Natural killer cell (primary cell): ENCODE measurements at regions not wholly inside any gene's neighbourhood (a gene's known extent, or its start where the extent isn't known, plus 50 kb on each side); places are given as distances from the start of the nearest gene placed in this dataset.
A peak's percentile ranks its signal among the peaks of the same experiment; 100 is the strongest.
"Not testable (repeated sequence)": the region's sequence is repeated elsewhere in the genome, so short reads cannot be mapped to it uniquely, and the experiment has no call there.

Experiments
- ATAC-seq, 3 donors: fragments of 150-1000 bp in 2 of 3; fragments of 200-7000 bp in 1 of 3; cut with Tn5 transposase; 1 replicate in 1 of 3; 2 replicates in 2 of 3; pipeline ENCODE4 v1.10.0; 2021; ENCODE audit warnings: mild to moderate bottlenecking in 2 of 3, moderate library complexity in 2 of 3
- DNase-seq, 2 donors: peaks; one replicate each; pipeline versions ENCODE4 v3.0.0 to v3.0.0-alpha.2; 2013 to 2021; ENCODE audit warnings: mixed read lengths in 1 of 2
- H3K27ac ChIP-seq: one replicate; pipeline ENCODE4 v1.5.1; 2013; ENCODE audit warnings: mild to moderate bottlenecking, low read length
- H3K27me3 ChIP-seq: one replicate; pipeline ENCODE4 v1.6.1; 2013; ENCODE audit warnings: low read length; ENCODE audit not compliant: control insufficient read depth, insufficient read depth
- H3K36me3 ChIP-seq: one replicate; pipeline ENCODE4 v1.6.1; 2013; ENCODE audit warnings: low read length; ENCODE audit not compliant: control insufficient read depth, insufficient read depth
- H3K4me1 ChIP-seq: one replicate; pipeline ENCODE4 v1.6.1; 2013; ENCODE audit warnings: low read length; ENCODE audit not compliant: control insufficient read depth, insufficient read depth
- H3K4me3 ChIP-seq: one replicate; pipeline ENCODE4 v1.5.1; 2013; ENCODE audit warnings: low read length
- H3K9me3 ChIP-seq: one replicate; pipeline ENCODE4 v1.6.1; 2013; ENCODE audit warnings: low read length; ENCODE audit not compliant: control insufficient read depth, insufficient read depth
- H3K27ac Mint-ChIP-seq, 2 donors: one replicate each; pipeline ENCODE4 v1.8.0; 2022; ENCODE audit warnings: mild to moderate bottlenecking in 2 of 2, mixed read lengths in 2 of 2, moderate library complexity in 1 of 2
- H3K27me3 Mint-ChIP-seq, 2 donors: one replicate each; pipeline ENCODE4 v1.8.0; 2022; ENCODE audit warnings: low read depth in 2 of 2, mixed read lengths in 2 of 2
- H3K36me3 Mint-ChIP-seq: one replicate; pipeline ENCODE4 v1.8.0; 2022; ENCODE audit warnings: mixed read lengths
- H3K4me1 Mint-ChIP-seq, 2 donors: one replicate each; pipeline ENCODE4 v1.8.0; 2022; ENCODE audit warnings: mixed read lengths in 2 of 2
- H3K4me3 Mint-ChIP-seq: one replicate; pipeline ENCODE4 v1.8.0; 2022; ENCODE audit warnings: mild to moderate bottlenecking, moderate library complexity, mixed read lengths
- H3K9me3 Mint-ChIP-seq, 2 donors: one replicate each; pipeline ENCODE4 v1.8.0; 2022; ENCODE audit warnings: mixed read lengths in 2 of 2
- WGBS: methylation state at CpG from one replicate; pipeline ENCODE4 v1.1.7; 2013; ENCODE audit warnings: missing lambda C conversion rate; ENCODE audit not compliant: insufficient coverage; 5-methylcytosine and 5-hydroxymethylcytosine counted together
- intact Hi-C: fragments of 100-400 bp; cut with micrococcal nuclease; formaldehyde crosslinking; loops from one replicate; pipeline ENCODE4 v1.14.2; 2022
- TF ChIP-seq, protein P1 (sequence below): fragments of 200-600 bp; IDR thresholded peaks from one replicate; pipeline ENCODE4 v1.8.0; 2022; ENCODE audit warnings: antibody characterized with exemption

DNA sequence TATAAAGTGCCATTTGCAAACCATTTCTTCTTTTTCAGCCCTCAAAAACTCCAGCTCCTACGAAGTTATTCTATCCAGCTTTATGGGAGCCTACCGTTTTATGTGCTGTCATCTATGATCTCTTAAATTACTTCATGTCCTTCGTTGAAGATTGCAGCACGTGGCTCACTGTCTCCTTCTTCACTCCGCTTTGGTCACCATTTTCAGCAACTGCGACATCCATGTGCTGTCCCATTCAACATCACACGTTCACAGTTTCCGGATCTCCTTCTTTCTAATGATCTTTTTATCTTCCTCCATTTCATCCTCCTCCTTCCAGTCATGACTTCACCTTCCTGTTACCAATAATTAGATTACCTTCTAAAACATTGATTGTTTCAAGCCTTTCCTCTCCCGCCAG, 143.3 kb upstream of the KRAS start:
- no peaks in the 10 kb centered on the region for H3K36me3 ChIP-seq
- Mint-ChIP-seq H3K36me3 (no peaks in the 10 kb centered on the region), H3K27ac (no peak overlapping the region), H3K4me1 (no peaks in the 10 kb centered on the region), H3K4me3 (no peak overlapping the region), H3K27me3 (peaks cover 9% of the 10 kb centered on the region in 2 donors), H3K9me3 (no peaks in the 10 kb centered on the region)
- 90% methylated on average over 9 of the region's 9 CpGs for WGBS
- TF ChIP-seq, protein P1, sequence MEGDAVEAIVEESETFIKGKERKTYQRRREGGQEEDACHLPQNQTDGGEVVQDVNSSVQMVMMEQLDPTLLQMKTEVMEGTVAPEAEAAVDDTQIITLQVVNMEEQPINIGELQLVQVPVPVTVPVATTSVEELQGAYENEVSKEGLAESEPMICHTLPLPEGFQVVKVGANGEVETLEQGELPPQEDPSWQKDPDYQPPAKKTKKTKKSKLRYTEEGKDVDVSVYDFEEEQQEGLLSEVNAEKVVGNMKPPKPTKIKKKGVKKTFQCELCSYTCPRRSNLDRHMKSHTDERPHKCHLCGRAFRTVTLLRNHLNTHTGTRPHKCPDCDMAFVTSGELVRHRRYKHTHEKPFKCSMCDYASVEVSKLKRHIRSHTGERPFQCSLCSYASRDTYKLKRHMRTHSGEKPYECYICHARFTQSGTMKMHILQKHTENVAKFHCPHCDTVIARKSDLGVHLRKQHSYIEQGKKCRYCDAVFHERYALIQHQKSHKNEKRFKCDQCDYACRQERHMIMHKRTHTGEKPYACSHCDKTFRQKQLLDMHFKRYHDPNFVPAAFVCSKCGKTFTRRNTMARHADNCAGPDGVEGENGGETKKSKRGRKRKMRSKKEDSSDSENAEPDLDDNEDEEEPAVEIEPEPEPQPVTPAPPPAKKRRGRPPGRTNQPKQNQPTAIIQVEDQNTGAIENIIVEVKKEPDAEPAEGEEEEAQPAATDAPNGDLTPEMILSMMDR: no peak
- H3K4me1 ChIP-seq: no peaks in the 10 kb centered on the region
- H3K4me3 ChIP-seq: no peak overlapping the region
- ATAC-seq (no peak), DNase-seq (no peak)
- no peak overlapping the region for H3K27ac ChIP-seq
- no peaks in the 10 kb centered on the region for H3K27me3 ChIP-seq
- no peaks in the 10 kb centered on the region for H3K9me3 ChIP-seq
- intact Hi-C loops: no loop called here

DNA sequence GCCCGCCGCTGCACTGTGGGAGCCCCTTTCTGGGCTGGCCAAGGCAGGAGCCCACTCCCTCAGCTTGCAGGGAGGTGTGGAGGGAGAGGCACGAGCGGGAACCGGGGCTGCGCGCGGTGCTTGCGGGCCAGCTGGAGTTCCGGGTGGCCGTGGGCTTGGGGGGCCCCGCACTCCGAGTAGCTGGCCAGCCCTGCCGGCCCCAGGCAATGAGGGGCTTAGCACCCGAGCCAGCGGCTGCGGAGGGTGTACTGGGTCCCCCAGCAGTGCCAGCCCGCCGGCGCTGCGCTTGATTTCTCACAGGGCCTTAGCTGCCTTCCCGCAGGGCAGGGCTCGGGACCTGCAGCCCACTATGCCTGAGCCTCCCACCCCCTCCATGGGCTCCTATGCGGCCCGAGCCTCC, 140.6 kb upstream of the KRAS start:
- H3K27me3 ChIP-seq, H3K9me3 Mint-ChIP-seq, H3K36me3 Mint-ChIP-seq, H3K4me1 ChIP-seq, H3K9me3 ChIP-seq, DNase-seq, H3K4me3 Mint-ChIP-seq, H3K27ac Mint-ChIP-seq, intact Hi-C loops, H3K27me3 Mint-ChIP-seq, H3K4me3 ChIP-seq, H3K36me3 ChIP-seq, H3K27ac ChIP-seq, ATAC-seq: not testable (repeated sequence)
- peaks cover 13 to 15% of the 10 kb centered on the region in 2 donors for H3K4me1 Mint-ChIP-seq
- 97% methylated on average over 25 of the region's 25 CpGs for WGBS

DNA sequence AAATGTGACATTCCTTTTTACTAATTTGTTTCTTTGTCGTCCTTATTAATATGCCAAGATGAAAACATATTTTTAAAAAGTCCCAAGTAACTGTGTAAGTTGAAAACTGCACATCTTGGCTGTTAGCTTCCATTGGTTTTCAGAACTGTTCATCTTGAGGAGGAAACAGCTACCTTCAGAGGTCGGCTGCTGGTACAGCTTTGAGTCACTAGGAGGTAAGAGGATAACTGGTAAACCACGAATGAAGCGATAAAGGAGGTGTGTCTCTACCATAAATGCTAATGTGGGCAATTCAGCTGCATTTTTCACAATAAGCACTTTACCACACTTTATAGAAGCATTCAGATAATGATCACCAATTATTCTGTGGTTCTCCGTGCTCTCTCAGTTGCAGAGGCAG, 137.5 kb upstream of the KRAS start:
- H3K4me1 Mint-ChIP-seq: peaks cover 25 to 34% of the 10 kb centered on the region in 2 donors
- H3K36me3 Mint-ChIP-seq: no peaks in the 10 kb centered on the region
- TF ChIP-seq, protein P1: no peak
- peak overlapping the region; percentile 45 for H3K4me3 Mint-ChIP-seq
- no peak for ATAC-seq
- no peaks in the 10 kb centered on the region for H3K36me3 ChIP-seq
- H3K4me3 ChIP-seq: no peak overlapping the region
- no peaks in the 10 kb centered on the region for H3K9me3 ChIP-seq
- peak in 1 of 2 donors; percentile 65 for DNase-seq
- H3K27me3 ChIP-seq: no peaks in the 10 kb centered on the region
- H3K27ac ChIP-seq: no peak overlapping the region
- intact Hi-C loops: no loop called here
- H3K9me3 Mint-ChIP-seq: no peaks in the 10 kb centered on the region
- no peaks in the 10 kb centered on the region for H3K27me3 Mint-ChIP-seq
- peaks cover 13% of the 10 kb centered on the region for H3K4me1 ChIP-seq
- H3K27ac Mint-ChIP-seq: peak overlapping the region; percentile 14 to 99
- 66% methylated on average over 5 of the region's 5 CpGs for WGBS

DNA sequence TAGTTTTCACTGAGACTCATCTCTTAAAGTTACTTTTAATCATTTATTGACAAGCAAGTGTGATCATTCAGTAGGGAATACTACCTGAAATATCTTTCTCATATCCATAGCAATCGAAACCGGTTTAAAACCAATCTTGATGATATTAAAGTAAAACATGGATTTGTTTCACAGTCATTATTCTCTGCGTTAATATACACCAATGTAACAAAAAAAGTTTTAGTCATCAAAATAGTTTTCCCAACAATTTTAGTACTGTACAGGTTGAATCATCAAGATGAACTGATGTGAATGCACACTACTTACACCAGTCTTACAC, 137.0 kb upstream of the KRAS start:
- Histone ChIP-seq H3K9me3 (no peaks in the 10 kb centered on the region), H3K4me1 (peaks cover 13% of the 10 kb centered on the region), H3K4me3 (no peak overlapping the region), H3K27me3 (no peaks in the 10 kb centered on the region), H3K36me3 (no peaks in the 10 kb centered on the region), H3K27ac (no peak overlapping the region)
- DNase-seq (peak in 1 of 2 donors; percentile 16), ATAC-seq (no peak)
- Mint-ChIP-seq H3K9me3 (no peaks in the 10 kb centered on the region), H3K27ac (peak overlapping the region; percentile 99 to 100), H3K4me3 (no peak overlapping the region), H3K36me3 (no peaks in the 10 kb centered on the region), H3K27me3 (no peaks in the 10 kb centered on the region), H3K4me1 (peaks cover 25 to 35% of the 10 kb centered on the region in 2 donors)
- 83% methylated on average over 1 of the region's 3 CpGs for WGBS
- TF ChIP-seq, protein P1: peak; percentile 32
- intact Hi-C loops: loop anchor here (1.0 kb wide), 5 partner anchors 61 to 396 kb away; no protein-coding TSS in a partner anchor
